ENCODE measurements at regions not wholly inside any gene's neighbourhood (a gene's known extent, or its start where the extent isn't known, plus 50 kb on each side); places are given as distances from the start of the nearest gene placed in this dataset.

DNA sequence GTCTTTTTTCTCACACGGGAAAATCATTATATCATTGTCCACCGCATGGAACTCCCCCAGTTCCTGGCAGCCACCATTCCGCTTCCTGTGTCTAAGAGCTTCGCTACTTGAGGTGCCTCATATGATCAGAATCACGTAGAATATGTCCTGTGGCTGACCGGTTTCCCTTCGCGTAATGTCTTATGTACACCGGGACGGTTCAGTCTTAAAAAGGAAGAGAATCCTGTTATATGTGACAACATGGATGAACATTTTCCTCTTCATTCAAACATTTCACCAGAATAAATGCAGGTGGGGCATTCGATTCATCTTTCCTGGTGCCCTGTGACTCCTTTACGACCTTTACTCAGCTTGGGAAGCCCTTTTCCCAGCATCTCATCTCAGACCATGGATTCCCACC is 131.7 kb upstream of the TWIST2 start:
- TF ChIP-seq, protein P1, sequence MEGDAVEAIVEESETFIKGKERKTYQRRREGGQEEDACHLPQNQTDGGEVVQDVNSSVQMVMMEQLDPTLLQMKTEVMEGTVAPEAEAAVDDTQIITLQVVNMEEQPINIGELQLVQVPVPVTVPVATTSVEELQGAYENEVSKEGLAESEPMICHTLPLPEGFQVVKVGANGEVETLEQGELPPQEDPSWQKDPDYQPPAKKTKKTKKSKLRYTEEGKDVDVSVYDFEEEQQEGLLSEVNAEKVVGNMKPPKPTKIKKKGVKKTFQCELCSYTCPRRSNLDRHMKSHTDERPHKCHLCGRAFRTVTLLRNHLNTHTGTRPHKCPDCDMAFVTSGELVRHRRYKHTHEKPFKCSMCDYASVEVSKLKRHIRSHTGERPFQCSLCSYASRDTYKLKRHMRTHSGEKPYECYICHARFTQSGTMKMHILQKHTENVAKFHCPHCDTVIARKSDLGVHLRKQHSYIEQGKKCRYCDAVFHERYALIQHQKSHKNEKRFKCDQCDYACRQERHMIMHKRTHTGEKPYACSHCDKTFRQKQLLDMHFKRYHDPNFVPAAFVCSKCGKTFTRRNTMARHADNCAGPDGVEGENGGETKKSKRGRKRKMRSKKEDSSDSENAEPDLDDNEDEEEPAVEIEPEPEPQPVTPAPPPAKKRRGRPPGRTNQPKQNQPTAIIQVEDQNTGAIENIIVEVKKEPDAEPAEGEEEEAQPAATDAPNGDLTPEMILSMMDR (IDR thresholded peaks at IDR 0.05), result no peak
- TF ChIP-seq POLR2A (IDR thresholded peaks at IDR 0.05), result no peak
- TF ChIP-seq EP300 (IDR thresholded peaks at IDR 0.05; ENCODE audit: low read depth), result no peak

Measured in transverse colon (tissue), 3 donors.